ENCODE measurements at regions not wholly inside any gene's neighbourhood (a gene's known extent, or its start where the extent isn't known, plus 50 kb on each side); places are given as distances from the start of the nearest gene placed in this dataset.

- DNase-seq (ENCODE audit: low read depth in 4 of 4, low spot score in 3 of 4): no peak
Measured at GRCh38 chr1:98386675-98387440, 274.7 kb upstream of the SNX7 start.

GRCh38 chr1:98385652-98386051, 275.9 kb upstream of the SNX7 start:
- no peak for DNase-seq (ENCODE audit: low read depth in 4 of 4, low spot score in 3 of 4)

- DNase-seq (ENCODE audit: low read depth in 4 of 4, low spot score in 3 of 4): no peak
Measured at GRCh38 chr1:98384461-98385141, 276.9 kb upstream of the SNX7 start.

- no peak for DNase-seq (ENCODE audit: low read depth in 4 of 4, low spot score in 3 of 4)
Measured at GRCh38 chr1:98382986-98383740, 278.4 kb upstream of the SNX7 start.

- DNase-seq (ENCODE audit: low read depth in 4 of 4, low spot score in 3 of 4): no peak
Measured at GRCh38 chr1:98382586-98382985, 278.9 kb upstream of the SNX7 start.

- DNase-seq (ENCODE audit: low read depth in 4 of 4, low spot score in 3 of 4): no peak
Measured at GRCh38 chr1:98374098-98374497, 287.4 kb upstream of the SNX7 start.

- no peak for DNase-seq (ENCODE audit: low read depth in 4 of 4, low spot score in 3 of 4)
Measured at GRCh38 chr1:98373056-98373455, 288.5 kb upstream of the SNX7 start.

- no peak for DNase-seq (ENCODE audit: low read depth in 4 of 4, low spot score in 3 of 4)
Measured at GRCh38 chr1:98371764-98372163, 289.8 kb upstream of the SNX7 start.

- no peak for DNase-seq (ENCODE audit: low read depth in 4 of 4, low spot score in 3 of 4)
Measured at GRCh38 chr1:98369463-98369862, 292.1 kb upstream of the SNX7 start.

- no peak for DNase-seq (ENCODE audit: low read depth in 4 of 4, low spot score in 3 of 4)
Measured at GRCh38 chr1:98368995-98369394, 292.5 kb upstream of the SNX7 start.

GRCh38 chr1:98367426-98367825, 294.1 kb upstream of the SNX7 start:
- no peak for DNase-seq (ENCODE audit: low read depth in 4 of 4, low spot score in 3 of 4)

- no peak for DNase-seq (ENCODE audit: low read depth in 4 of 4, low spot score in 3 of 4)
Measured at GRCh38 chr1:98366343-98366742, 295.2 kb upstream of the SNX7 start.

- no peak for DNase-seq (ENCODE audit: low read depth in 4 of 4, low spot score in 3 of 4)
Measured at GRCh38 chr1:98364544-98364943, 297.0 kb upstream of the SNX7 start.

GRCh38 chr1:98360864-98361263, 300.7 kb upstream of the SNX7 start:
- DNase-seq (ENCODE audit: low read depth in 4 of 4, low spot score in 3 of 4): no peak

GRCh38 chr1:98355656-98356383, 305.7 kb upstream of the SNX7 start:
- no peak for DNase-seq (ENCODE audit: low read depth in 4 of 4, low spot score in 3 of 4)

- DNase-seq (ENCODE audit: low read depth in 4 of 4, low spot score in 3 of 4): no peak
Measured at GRCh38 chr1:98352378-98352777, 309.1 kb upstream of the SNX7 start.

GRCh38 chr1:98351561-98351960, 310.0 kb upstream of the SNX7 start:
- no peak for DNase-seq (ENCODE audit: low read depth in 4 of 4, low spot score in 3 of 4)

GRCh38 chr1:98345417-98345816, 316.1 kb upstream of the SNX7 start:
- DNase-seq (ENCODE audit: low read depth in 4 of 4, low spot score in 3 of 4): no peak

GRCh38 chr1:98344731-98345130, 316.8 kb upstream of the SNX7 start:
- no peak for DNase-seq (ENCODE audit: low read depth in 4 of 4, low spot score in 3 of 4)

- no peak for DNase-seq (ENCODE audit: low read depth in 4 of 4, low spot score in 3 of 4)
Measured at GRCh38 chr1:98342566-98342965, 319.0 kb upstream of the SNX7 start.

GRCh38 chr1:98340511-98340910, 321.0 kb upstream of the SNX7 start:
- DNase-seq (ENCODE audit: low read depth in 4 of 4, low spot score in 3 of 4): no peak
